Testis (tissue), 2 donors: ENCODE measurements at regions not wholly inside any gene's neighbourhood (a gene's known extent, or its start where the extent isn't known, plus 50 kb on each side); places are given as distances from the start of the nearest gene placed in this dataset.

Source experiments
- DNase-seq: peaks from one replicate; pipeline ENCODE4 v3.0.0-alpha.2; 2019
- H3K27ac ChIP-seq, 2 donors: fragments of 200-600 bp; sonication (generic); one replicate each; pipeline ENCODE4 v1.5.1; 2019
- H3K27me3 ChIP-seq: fragments of 200-600 bp; sonication (generic); one replicate; pipeline ENCODE4 v1.5.1; 2019
- H3K36me3 ChIP-seq: fragments of 200-600 bp; sonication (generic); one replicate; pipeline ENCODE4 v1.5.1; 2017; ENCODE audit warnings: low read depth; ENCODE audit errors: missing control alignments
- H3K4me1 ChIP-seq: fragments of 200-600 bp; sonication (generic); one replicate; pipeline ENCODE4 v1.5.1; 2019
- H3K4me3 ChIP-seq, 2 donors: fragments of 200-600 bp; sonication (generic); one replicate each; pipeline ENCODE4 v1.5.1; 2017 to 2019
- H3K9me3 ChIP-seq: fragments of 200-600 bp; sonication (generic); one replicate; pipeline ENCODE4 v1.5.1; 2017
- CTCF ChIP-seq, 3 experiments: fragments of 450-650 bp in 2 of 3; fragments of 200-600 bp in 1 of 3; sonication (generic) in 1 of 3; IDR thresholded peaks; one replicate each; pipeline ENCODE4 v1.5.1; 2016 to 2019; ENCODE audit warnings: antibody characterized with exemption in 3 of 3, mild to moderate bottlenecking in 2 of 3, moderate library complexity in 1 of 3
- POLR2A ChIP-seq: fragments of 450-650 bp; IDR thresholded peaks from one replicate; pipeline ENCODE4 v1.6.1; 2017; ENCODE audit warnings: antibody characterized with exemption, mild to moderate bottlenecking, moderate library complexity
- WGBS, 2 donors: methylation state at CpG; one replicate each; pipeline ENCODE4 v1.1.5; 2018; 5-methylcytosine and 5-hydroxymethylcytosine counted together
- intact Hi-C: fragments of 100-400 bp; cut with DNase I; formaldehyde crosslinking; loops from one replicate; pipeline ENCODE4 v1.15.1; 2023; ENCODE audit warnings: low total_unique reads

- no peaks in the 10 kb centered on the region for H3K9me3 ChIP-seq
- H3K4me1 ChIP-seq = no peaks in the 10 kb centered on the region
- no peak overlapping the region for H3K4me3 ChIP-seq
- TF ChIP-seq CTCF (IDR thresholded peaks at IDR 0.05) (no peak), POLR2A (no peak)
- no peaks in the 10 kb centered on the region for H3K36me3 ChIP-seq
- 88 to 89% methylated on average over 4 of the region's 4 CpGs for WGBS, 2 donors
- DNase-seq = no peak
- intact Hi-C loops = no loop called here
- H3K27ac ChIP-seq = no peak overlapping the region
- no peaks in the 10 kb centered on the region for H3K27me3 ChIP-seq
Measured at GRCh38 chr11:120004723-120005122, 133.2 kb downstream of the TRIM29 start.

GRCh38 chr11:120001178-120002090, 136.5 kb downstream of the TRIM29 start:
- intact Hi-C loops = no loop called here
- no peak for DNase-seq
- 44 to 50% methylated on average over 14 of the region's 14 CpGs for WGBS, 2 donors
- H3K4me3 ChIP-seq = no peak overlapping the region
- no peaks in the 10 kb centered on the region for H3K36me3 ChIP-seq
- no peak overlapping the region for H3K27ac ChIP-seq
- H3K9me3 ChIP-seq = no peaks in the 10 kb centered on the region
- no peaks in the 10 kb centered on the region for H3K4me1 ChIP-seq
- no peaks in the 10 kb centered on the region for H3K27me3 ChIP-seq
- no peak for TF ChIP-seq POLR2A
- TF ChIP-seq CTCF (IDR thresholded peaks at IDR 0.05) = no peak

- H3K27ac ChIP-seq = no peak overlapping the region
- no peaks in the 10 kb centered on the region for H3K36me3 ChIP-seq
- DNase-seq = no peak
- TF ChIP-seq CTCF (IDR thresholded peaks at IDR 0.05) = no peak
- no peak for TF ChIP-seq POLR2A
- WGBS, 2 donors = 84 to 88% methylated on average over 2 of the region's 2 CpGs
- no peaks in the 10 kb centered on the region for H3K9me3 ChIP-seq
- H3K4me3 ChIP-seq = no peak overlapping the region
- intact Hi-C loops = no loop called here
- no peaks in the 10 kb centered on the region for H3K27me3 ChIP-seq
- no peaks in the 10 kb centered on the region for H3K4me1 ChIP-seq
Measured at GRCh38 chr11:119999220-119999619, 138.7 kb downstream of the TRIM29 start.

- intact Hi-C loops = no loop called here
- H3K4me3 ChIP-seq = no peak overlapping the region
- H3K27ac ChIP-seq = no peak overlapping the region
- H3K36me3 ChIP-seq = no peaks in the 10 kb centered on the region
- H3K27me3 ChIP-seq = no peaks in the 10 kb centered on the region
- H3K4me1 ChIP-seq = no peaks in the 10 kb centered on the region
- TF ChIP-seq CTCF (IDR thresholded peaks at IDR 0.05) = no peak
- TF ChIP-seq POLR2A = no peak
- no peaks in the 10 kb centered on the region for H3K9me3 ChIP-seq
- no peak for DNase-seq
- WGBS, 2 donors = 77 to 91% methylated on average over 4 to 5 of the region's 5 CpGs
Measured at GRCh38 chr11:119996556-119996955, 141.4 kb downstream of the TRIM29 start.
